AG09319 (cell line): ENCODE measurements at regions not wholly inside any gene's neighbourhood (a gene's known extent, or its start where the extent isn't known, plus 50 kb on each side); places are given as distances from the start of the nearest gene placed in this dataset.

Experiments
- DNase-seq: peaks from one replicate; pipeline ENCODE4 v3.0.0-alpha.2; 2010; ENCODE audit warnings: low read depth; ENCODE audit errors: extremely low read depth
- TF ChIP-seq, protein P1 (sequence below): IDR thresholded peaks from 2 replicates; pipeline ENCODE4 v1.5.1; 2011; ENCODE audit warnings: low read depth, mild to moderate bottlenecking, inconsistent platforms, low read length, moderate library complexity

DNA sequence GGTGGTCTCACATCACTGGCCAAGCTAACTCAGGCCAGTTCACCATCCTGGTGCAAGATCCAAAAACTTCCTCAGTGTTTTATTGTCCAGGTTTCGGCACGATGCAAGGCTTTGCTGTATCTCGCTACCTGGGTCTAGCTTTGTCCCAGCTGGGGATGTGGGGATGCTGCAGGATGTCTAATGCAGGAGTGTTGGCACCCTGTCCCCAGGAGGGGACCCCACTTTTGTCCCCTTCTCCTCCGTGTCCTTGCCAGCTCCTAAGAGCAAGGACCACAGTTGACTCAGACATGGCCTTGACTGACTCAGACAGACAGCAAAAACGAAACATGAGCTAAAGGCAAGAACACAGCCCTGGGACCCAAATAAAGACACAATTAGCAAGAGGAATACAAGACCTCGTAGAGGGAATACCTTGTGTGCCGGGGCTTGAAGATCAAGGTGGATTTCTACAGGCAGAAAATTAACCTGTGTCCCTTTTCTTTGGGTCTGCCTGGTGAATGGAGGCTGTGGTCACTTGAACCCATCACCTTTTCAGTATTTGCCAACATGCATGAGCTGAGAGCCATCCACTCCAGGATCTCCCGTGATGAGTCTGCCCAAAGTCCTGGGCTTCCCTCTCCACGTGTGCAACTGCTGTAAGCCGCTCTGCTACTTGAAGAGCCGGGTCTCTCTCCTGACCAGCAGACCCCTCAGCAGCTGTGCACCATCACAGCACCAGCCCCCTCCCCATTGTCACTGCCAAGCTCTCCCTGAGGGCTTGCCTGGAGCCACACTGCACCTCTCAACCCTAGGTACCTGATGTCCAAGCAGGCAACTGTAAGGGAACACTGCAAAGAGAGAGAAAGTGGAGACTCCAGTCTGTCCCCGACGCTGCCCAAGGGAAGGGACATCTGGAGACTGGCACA lies 149.5 kb upstream of the ZNF507 start:
- no peak for DNase-seq
- TF ChIP-seq, protein P1, sequence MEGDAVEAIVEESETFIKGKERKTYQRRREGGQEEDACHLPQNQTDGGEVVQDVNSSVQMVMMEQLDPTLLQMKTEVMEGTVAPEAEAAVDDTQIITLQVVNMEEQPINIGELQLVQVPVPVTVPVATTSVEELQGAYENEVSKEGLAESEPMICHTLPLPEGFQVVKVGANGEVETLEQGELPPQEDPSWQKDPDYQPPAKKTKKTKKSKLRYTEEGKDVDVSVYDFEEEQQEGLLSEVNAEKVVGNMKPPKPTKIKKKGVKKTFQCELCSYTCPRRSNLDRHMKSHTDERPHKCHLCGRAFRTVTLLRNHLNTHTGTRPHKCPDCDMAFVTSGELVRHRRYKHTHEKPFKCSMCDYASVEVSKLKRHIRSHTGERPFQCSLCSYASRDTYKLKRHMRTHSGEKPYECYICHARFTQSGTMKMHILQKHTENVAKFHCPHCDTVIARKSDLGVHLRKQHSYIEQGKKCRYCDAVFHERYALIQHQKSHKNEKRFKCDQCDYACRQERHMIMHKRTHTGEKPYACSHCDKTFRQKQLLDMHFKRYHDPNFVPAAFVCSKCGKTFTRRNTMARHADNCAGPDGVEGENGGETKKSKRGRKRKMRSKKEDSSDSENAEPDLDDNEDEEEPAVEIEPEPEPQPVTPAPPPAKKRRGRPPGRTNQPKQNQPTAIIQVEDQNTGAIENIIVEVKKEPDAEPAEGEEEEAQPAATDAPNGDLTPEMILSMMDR = no peak

DNA sequence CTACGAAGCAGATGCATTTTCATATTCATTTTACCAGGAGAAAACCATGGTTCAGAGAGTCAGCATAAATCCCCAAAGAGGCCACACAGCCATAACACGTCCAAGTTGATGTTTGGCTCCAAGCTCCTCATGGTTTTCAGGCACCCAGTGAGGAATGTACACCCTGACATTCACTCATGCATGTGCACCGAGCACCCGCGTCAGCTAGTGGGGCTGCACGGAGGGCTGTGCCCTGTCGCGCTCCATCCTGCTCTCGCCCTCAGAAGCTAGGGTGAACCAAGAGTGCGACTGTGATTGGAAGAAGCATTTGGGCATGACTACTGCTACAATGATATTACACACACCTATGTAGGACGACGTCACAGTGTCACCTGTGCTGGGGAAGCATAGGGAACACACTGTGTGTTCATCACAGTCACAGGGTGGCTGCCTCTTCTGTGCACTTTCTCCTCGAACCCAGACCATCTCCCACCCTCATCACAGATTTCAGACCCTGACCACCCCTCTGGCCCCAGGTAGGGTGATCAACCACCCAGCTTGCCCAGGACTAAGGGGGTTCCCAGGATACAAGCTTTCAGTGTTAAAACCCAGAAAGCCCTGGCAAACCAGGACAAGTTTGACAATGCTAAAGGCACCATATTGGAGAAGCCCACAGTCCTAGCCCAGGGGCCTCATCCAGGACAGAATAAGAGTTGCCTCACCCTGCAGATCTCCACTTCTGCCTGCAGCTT lies 148.6 kb upstream of the ZNF507 start:
- TF ChIP-seq, protein P1 = no peak
- no peak for DNase-seq

- TF ChIP-seq, protein P1 = no peak
- no peak for DNase-seq
Measured at GRCh38 chr19:32197896-32198882, 147.2 kb upstream of the ZNF507 start.

- TF ChIP-seq, protein P1 = no peak
- DNase-seq = no peak
Measured at GRCh38 chr19:32199501-32200040, 145.8 kb upstream of the ZNF507 start.

DNA sequence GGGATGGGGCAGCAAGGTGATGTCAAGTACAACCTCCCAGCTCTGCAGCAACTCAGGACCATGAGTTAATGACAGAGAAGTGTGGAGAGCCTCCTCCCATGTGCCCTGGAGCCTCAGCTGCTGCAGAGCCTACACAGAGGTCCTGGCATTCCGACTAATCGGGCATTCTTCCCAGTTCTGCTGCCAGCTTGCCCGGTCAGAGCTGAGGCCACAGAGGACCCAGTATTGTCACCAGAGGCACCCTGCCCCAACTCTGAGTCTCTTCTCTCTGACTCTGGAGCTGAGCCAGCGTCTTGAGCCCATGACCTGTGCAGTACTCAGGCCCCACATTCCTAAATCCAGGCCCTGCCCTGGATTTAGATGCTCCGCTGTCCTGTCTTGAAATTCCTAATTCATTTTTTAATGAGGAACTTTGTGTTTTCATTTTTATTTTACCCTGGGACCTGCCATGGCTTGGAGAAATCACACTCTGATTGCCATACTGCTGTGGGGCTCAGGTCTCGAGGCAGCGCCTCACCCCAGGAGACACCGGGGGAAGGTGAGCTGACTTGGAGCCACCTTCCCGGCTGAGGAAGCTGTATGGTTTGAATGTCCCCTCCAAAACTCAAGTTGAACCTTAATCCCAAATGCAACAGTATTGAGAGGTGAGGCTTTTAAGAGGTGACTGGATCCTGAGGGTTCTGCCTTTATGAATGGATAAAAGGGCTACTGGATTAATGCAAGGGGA lies 144.9 kb upstream of the ZNF507 start:
- DNase-seq = no peak
- TF ChIP-seq, protein P1 = no peak

DNA sequence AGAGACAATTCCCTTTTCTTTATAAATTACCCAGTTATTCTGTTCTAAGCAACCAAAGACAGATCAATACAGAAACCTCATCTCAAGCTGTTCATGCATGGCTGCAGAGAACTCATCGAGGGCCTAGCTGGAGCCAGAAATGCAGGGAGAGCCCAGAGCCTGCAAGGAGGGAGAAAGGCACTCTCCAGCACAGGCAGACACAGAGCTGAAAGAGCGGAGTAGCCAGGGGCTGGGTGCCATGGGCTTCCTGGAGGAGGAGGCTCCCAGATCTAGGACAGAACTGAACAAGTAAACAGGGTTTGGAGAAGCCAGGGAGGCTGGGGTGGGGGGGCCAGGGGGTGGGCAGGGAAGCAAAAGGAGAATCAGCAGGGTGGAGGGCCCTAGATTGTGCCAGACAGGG lies 144.2 kb upstream of the ZNF507 start:
- TF ChIP-seq, protein P1 = no peak
- DNase-seq = no peak
